HG02970 (cell line): ENCODE measurements at regions not wholly inside any gene's neighbourhood (a gene's known extent, or its start where the extent isn't known, plus 50 kb on each side); places are given as distances from the start of the nearest gene placed in this dataset.

Experiments used
- ATAC-seq: cut with Tn5 transposase; IDR thresholded peaks from one replicate; pipeline ENCODE4 v1.9.1; 2021; ENCODE audit warnings: mild to moderate bottlenecking, moderate library complexity, moderate number of reproducible peaks; ENCODE audit not compliant: unreplicated experiment, low FRiP score

- ATAC-seq: no peak
Observed at GRCh38 chr14:100463937-100464336, 123.3 kb downstream of the BEGAIN start.

- no peak for ATAC-seq
Observed at GRCh38 chr14:100466111-100466856, 120.9 kb downstream of the BEGAIN start.

GRCh38 chr14:100467046-100467750 lies 120.0 kb downstream of the BEGAIN start:
- ATAC-seq: no peak

GRCh38 chr14:100467939-100468338 lies 119.3 kb downstream of the BEGAIN start:
- ATAC-seq: no peak

- no peak for ATAC-seq
Observed at GRCh38 chr14:100468557-100468956, 118.7 kb downstream of the BEGAIN start.

- ATAC-seq: no peak
Observed at GRCh38 chr14:100469632-100470522, 117.3 kb downstream of the BEGAIN start.

- no peak for ATAC-seq
Observed at GRCh38 chr14:100470523-100470897, 116.7 kb downstream of the BEGAIN start.

GRCh38 chr14:100471441-100472093 lies 115.7 kb downstream of the BEGAIN start:
- ATAC-seq: no peak

GRCh38 chr14:100472094-100472455 lies 115.1 kb downstream of the BEGAIN start:
- no peak for ATAC-seq

- ATAC-seq: no peak
Observed at GRCh38 chr14:100472491-100472890, 114.7 kb downstream of the BEGAIN start.

- ATAC-seq: no peak
Observed at GRCh38 chr14:100473249-100473648, 114.0 kb downstream of the BEGAIN start.

GRCh38 chr14:100474196-100474595 lies 113.0 kb downstream of the BEGAIN start:
- no peak for ATAC-seq

- ATAC-seq: no peak
Observed at GRCh38 chr14:100475268-100475667, 111.9 kb downstream of the BEGAIN start.

- ATAC-seq: no peak
Observed at GRCh38 chr14:100476012-100476822, 111.0 kb downstream of the BEGAIN start.

GRCh38 chr14:100484531-100485267 lies 102.5 kb downstream of the BEGAIN start:
- no peak for ATAC-seq

- ATAC-seq: peak; percentile 55
Observed at GRCh38 chr14:100486025-100486828, 101.0 kb downstream of the BEGAIN start.
